ENCODE measurements at regions not wholly inside any gene's neighbourhood (a gene's known extent, or its start where the extent isn't known, plus 50 kb on each side); places are given as distances from the start of the nearest gene placed in this dataset.

DNA sequence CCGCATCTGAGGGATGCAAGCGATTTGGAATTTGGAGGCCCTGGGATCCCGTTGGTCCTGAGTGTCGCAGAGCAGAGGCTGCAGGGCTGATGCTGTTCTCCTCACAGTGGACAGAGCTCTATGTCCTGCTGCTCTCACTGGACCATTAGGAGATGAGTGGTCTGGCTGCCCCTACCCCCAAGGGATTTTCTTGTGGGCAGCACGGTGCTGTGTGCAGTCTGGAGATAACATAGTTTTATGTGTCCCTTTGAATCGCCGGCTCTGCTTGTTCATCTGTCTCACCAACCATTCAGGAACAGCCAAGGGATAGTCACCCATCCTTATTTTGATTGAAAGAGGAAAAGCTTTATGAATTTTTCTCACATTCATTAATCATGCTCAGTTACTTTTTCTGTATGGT, 49.9 kb downstream of the CHRM3 start:
- TF ChIP-seq EP300 (IDR thresholded peaks at IDR 0.05) (no peak), POLR2A (IDR thresholded peaks at IDR 0.05) (no peak)
- TF ChIP-seq, protein P1, sequence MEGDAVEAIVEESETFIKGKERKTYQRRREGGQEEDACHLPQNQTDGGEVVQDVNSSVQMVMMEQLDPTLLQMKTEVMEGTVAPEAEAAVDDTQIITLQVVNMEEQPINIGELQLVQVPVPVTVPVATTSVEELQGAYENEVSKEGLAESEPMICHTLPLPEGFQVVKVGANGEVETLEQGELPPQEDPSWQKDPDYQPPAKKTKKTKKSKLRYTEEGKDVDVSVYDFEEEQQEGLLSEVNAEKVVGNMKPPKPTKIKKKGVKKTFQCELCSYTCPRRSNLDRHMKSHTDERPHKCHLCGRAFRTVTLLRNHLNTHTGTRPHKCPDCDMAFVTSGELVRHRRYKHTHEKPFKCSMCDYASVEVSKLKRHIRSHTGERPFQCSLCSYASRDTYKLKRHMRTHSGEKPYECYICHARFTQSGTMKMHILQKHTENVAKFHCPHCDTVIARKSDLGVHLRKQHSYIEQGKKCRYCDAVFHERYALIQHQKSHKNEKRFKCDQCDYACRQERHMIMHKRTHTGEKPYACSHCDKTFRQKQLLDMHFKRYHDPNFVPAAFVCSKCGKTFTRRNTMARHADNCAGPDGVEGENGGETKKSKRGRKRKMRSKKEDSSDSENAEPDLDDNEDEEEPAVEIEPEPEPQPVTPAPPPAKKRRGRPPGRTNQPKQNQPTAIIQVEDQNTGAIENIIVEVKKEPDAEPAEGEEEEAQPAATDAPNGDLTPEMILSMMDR (IDR thresholded peaks at IDR 0.05) = no peak
